Activated CD4-positive, alpha-beta memory T cell treated with anti-CD3 and anti-CD28 coated beads, Interleukin-2, amount 10 ng/mL, durations not matched to agents 7 days and 5 days (primary cell): ENCODE measurements at regions not wholly inside any gene's neighbourhood (a gene's known extent, or its start where the extent isn't known, plus 50 kb on each side); places are given as distances from the start of the nearest gene placed in this dataset.
"Not testable (repeated sequence)": the region's sequence is repeated elsewhere in the genome, so short reads cannot be mapped to it uniquely, and the experiment has no call there.

ENCODE experiments used
- CTCF ChIA-PET: fragments of 350-600 bp; sonication (Branson Sonifier 250); formaldehyde crosslinking; loops from one replicate; lab custom pipeline; 2021; ENCODE audit warnings: antibody characterized with exemption, inconsistent platforms; lab: Charles Lee
- POLR2A ChIA-PET: fragments of 350-600 bp; sonication (Branson Sonifier 250); formaldehyde crosslinking; loops from one replicate; lab custom pipeline; 2021; ENCODE audit warnings: antibody characterized with exemption; lab: Charles Lee
- DNase-seq: peaks from one replicate; pipeline ENCODE4 v3.0.0-alpha.2; 2020
- H3K27ac Mint-ChIP-seq: one replicate; pipeline ENCODE4 v1.8.0; 2021; ENCODE audit warnings: mild to moderate bottlenecking, mixed read lengths
- H3K27me3 Mint-ChIP-seq: one replicate; pipeline ENCODE4 v1.8.0; 2021; ENCODE audit warnings: mixed read lengths
- H3K36me3 Mint-ChIP-seq: one replicate; pipeline ENCODE4 v1.8.0; 2021; ENCODE audit warnings: low read depth, mixed read lengths
- H3K4me1 Mint-ChIP-seq: one replicate; pipeline ENCODE4 v1.8.0; 2021; ENCODE audit warnings: mixed read lengths
- H3K4me3 Mint-ChIP-seq: one replicate; pipeline ENCODE4 v1.8.0; 2021; ENCODE audit warnings: mild to moderate bottlenecking, mixed read lengths
- H3K9me3 Mint-ChIP-seq: one replicate; pipeline ENCODE4 v1.8.0; 2021; ENCODE audit warnings: mixed read lengths

GRCh38 chr6:21342501-21342900 is 251.1 kb upstream of the SOX4 start:
- ChIA-PET CTCF (no interaction called here), POLR2A (no interaction called here)
- H3K27me3 Mint-ChIP-seq, result peaks cover 7% of the 10 kb centered on the region
- H3K4me1 Mint-ChIP-seq, result no peaks in the 10 kb centered on the region
- no peak overlapping the region for H3K4me3 Mint-ChIP-seq
- no peak for DNase-seq
- H3K36me3 Mint-ChIP-seq, result no peaks in the 10 kb centered on the region
- no peak overlapping the region for H3K27ac Mint-ChIP-seq
- H3K9me3 Mint-ChIP-seq, result peaks cover 3% of the 10 kb centered on the region

GRCh38 chr6:21345704-21346103 is 247.8 kb upstream of the SOX4 start:
- H3K27ac Mint-ChIP-seq, H3K9me3 Mint-ChIP-seq, H3K4me1 Mint-ChIP-seq, POLR2A ChIA-PET, CTCF ChIA-PET, DNase-seq, H3K4me3 Mint-ChIP-seq, H3K36me3 Mint-ChIP-seq, H3K27me3 Mint-ChIP-seq: not testable (repeated sequence)

- no peak overlapping the region for H3K27ac Mint-ChIP-seq
- H3K36me3 Mint-ChIP-seq, result no peaks in the 10 kb centered on the region
- no peak for DNase-seq
- peaks cover 3% of the 10 kb centered on the region for H3K9me3 Mint-ChIP-seq
- no peak overlapping the region for H3K4me3 Mint-ChIP-seq
- H3K4me1 Mint-ChIP-seq, result no peaks in the 10 kb centered on the region
- CTCF ChIA-PET, result no interaction called here
- H3K27me3 Mint-ChIP-seq, result peaks cover 2% of the 10 kb centered on the region
- POLR2A ChIA-PET, result no interaction called here
Observed at GRCh38 chr6:21348146-21348503, 245.4 kb upstream of the SOX4 start.

DNA sequence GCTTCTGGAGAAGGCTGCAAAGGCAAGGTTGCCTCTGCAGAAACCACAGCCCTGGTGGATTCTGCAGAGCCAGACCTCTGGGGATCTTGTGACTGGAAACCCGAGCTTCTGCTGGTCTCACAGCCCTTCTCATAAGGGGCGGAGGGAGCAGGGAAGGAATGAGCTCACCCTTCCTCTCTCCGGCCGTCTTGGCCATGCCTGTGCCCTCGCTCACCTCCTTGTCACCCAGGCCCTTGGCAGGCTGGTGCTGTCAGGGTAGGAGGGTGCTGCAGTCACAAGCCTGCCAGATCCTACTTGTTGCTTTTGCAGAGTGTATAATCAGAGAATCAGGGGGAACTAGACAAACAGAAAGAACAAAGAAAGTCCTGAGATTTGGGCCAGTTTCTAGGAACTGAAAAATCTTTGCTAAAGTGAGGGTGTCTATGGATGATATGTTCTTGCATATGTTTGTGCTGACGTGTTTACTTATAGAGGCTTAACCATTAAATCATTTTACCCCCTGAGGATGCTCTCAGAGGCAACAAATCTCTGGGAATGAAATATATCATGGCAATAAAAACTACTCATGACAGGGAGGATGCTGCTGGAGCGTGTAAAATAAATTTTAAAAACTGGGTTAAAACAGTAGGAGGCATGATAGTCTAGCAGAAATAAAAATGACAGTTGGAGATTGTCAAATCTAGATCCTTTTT is 244.9 kb upstream of the SOX4 start:
- Mint-ChIP-seq H3K9me3 (peaks cover 3% of the 10 kb centered on the region), H3K27me3 (peaks cover 2% of the 10 kb centered on the region), H3K27ac (no peak overlapping the region), H3K4me3 (no peak overlapping the region), H3K36me3 (no peaks in the 10 kb centered on the region), H3K4me1 (no peaks in the 10 kb centered on the region)
- POLR2A ChIA-PET, result no interaction called here
- no peak for DNase-seq
- CTCF ChIA-PET, result no interaction called here

- CTCF ChIA-PET, result interaction anchor here (0.6 kb wide), 1 partner anchor 239 kb away, joined by 6 read pairs; no protein-coding TSS in a partner anchor
- no peak overlapping the region for H3K27ac Mint-ChIP-seq
- H3K36me3 Mint-ChIP-seq, result no peaks in the 10 kb centered on the region
- H3K4me1 Mint-ChIP-seq, result no peaks in the 10 kb centered on the region
- H3K27me3 Mint-ChIP-seq, result peaks cover 2% of the 10 kb centered on the region
- no peak overlapping the region for H3K4me3 Mint-ChIP-seq
- POLR2A ChIA-PET, result no interaction called here
- DNase-seq, result no peak
- H3K9me3 Mint-ChIP-seq, result peaks cover 3% of the 10 kb centered on the region
Observed at GRCh38 chr6:21349834-21350233, 243.7 kb upstream of the SOX4 start.

- Mint-ChIP-seq H3K9me3 (no peaks in the 10 kb centered on the region), H3K36me3 (no peaks in the 10 kb centered on the region), H3K27me3 (no peaks in the 10 kb centered on the region), H3K4me3 (no peak overlapping the region), H3K4me1 (no peaks in the 10 kb centered on the region), H3K27ac (no peak overlapping the region)
- ChIA-PET POLR2A (no interaction called here), CTCF (no interaction called here)
- DNase-seq, result no peak
Observed at GRCh38 chr6:21350926-21351325, 242.6 kb upstream of the SOX4 start.

DNA sequence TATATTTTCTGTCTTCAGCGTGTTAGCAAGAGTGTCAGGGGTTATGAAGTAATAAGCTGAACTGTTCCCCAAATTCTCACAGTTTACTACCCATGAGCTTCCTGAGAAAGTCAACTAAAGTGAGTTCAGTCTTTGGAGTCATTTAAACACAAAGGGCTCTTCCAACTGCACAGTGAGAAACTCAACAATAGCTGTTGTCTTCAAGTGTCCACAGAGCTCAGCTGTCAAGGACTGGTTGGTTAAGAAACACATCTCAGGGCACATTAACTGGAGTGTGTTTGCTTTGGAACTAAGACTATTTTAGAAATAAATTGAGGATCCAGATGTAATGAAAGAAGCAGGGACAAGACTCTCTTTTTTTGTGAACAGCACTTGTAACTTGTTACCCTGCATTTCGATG is 241.4 kb upstream of the SOX4 start:
- H3K4me1 Mint-ChIP-seq, result no peaks in the 10 kb centered on the region
- H3K36me3 Mint-ChIP-seq, result no peaks in the 10 kb centered on the region
- ChIA-PET CTCF (interaction anchor here (0.6 kb wide), 1 partner anchor 55 kb away, joined by 5 read pairs; no protein-coding TSS in a partner anchor), POLR2A (no interaction called here)
- H3K27me3 Mint-ChIP-seq, result no peaks in the 10 kb centered on the region
- DNase-seq, result no peak
- no peaks in the 10 kb centered on the region for H3K9me3 Mint-ChIP-seq
- H3K4me3 Mint-ChIP-seq, result no peak overlapping the region
- no peak overlapping the region for H3K27ac Mint-ChIP-seq

DNA sequence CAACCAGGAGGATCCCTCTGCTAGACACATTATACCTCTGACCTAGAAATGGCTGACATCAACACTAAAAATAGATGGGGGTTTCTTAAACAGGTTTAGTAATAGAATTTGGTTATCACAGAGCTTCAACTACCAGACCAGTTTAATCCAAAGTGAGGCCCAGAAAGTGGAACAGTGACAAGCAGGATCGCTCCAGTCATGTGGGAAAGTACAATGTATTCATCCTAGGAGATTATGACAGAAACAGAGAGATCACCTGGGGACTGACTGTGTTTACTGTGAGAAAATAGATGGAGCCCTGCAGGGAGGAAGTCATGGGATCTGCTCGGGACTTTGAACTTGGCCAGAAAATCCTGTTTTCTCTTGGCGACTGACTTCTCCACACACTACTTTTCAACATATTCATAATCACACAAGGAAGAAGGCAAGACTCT is 238.7 kb upstream of the SOX4 start:
- ChIA-PET CTCF (no interaction called here), POLR2A (no interaction called here)
- no peaks in the 10 kb centered on the region for H3K36me3 Mint-ChIP-seq
- no peak overlapping the region for H3K4me3 Mint-ChIP-seq
- no peaks in the 10 kb centered on the region for H3K4me1 Mint-ChIP-seq
- H3K27me3 Mint-ChIP-seq, result no peaks in the 10 kb centered on the region
- H3K9me3 Mint-ChIP-seq, result no peaks in the 10 kb centered on the region
- DNase-seq, result no peak
- no peak overlapping the region for H3K27ac Mint-ChIP-seq

DNA sequence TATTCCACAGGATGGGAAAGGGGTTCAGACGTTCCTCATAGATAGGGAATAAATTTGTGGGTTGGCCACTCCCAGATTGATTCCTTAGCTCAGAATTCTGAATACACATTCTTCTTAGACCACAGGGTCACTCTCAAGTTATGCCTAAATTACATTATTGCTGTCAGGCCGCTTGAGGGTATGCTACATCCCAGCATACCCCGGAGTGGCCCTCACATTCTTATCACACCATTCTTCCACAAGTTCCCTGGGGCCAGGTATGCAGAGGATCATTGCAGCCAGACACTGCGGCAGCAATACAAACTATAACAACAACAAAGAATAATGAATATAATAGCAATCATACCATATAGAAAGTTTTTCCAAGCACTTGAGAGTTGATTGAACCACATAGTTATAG is 237.9 kb upstream of the SOX4 start:
- no peak for DNase-seq
- Mint-ChIP-seq H3K27ac (no peak overlapping the region), H3K27me3 (no peaks in the 10 kb centered on the region), H3K4me1 (no peaks in the 10 kb centered on the region), H3K36me3 (no peaks in the 10 kb centered on the region), H3K4me3 (no peak overlapping the region), H3K9me3 (no peaks in the 10 kb centered on the region)
- POLR2A ChIA-PET, result no interaction called here
- CTCF ChIA-PET, result no interaction called here

DNA sequence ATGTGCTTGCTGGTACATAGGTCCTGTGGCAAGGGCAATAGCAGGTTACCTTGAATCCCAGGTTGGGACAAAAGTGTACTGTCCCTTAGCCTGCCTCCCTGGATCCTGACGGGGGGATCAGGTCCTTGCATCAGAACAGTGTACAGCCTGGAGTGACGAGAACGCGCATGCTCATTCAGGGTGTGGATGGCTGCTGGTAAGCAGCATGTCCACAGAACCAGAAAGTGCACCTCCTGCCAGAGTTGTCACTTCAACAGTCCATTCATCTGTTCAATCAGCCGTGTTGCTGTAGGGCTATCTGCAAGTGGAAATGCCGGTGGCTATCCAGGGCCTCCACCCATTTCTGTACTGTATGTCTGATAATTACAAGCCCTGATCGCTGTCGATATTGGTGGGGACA is 236.3 kb upstream of the SOX4 start:
- DNase-seq, result no peak
- H3K4me3 Mint-ChIP-seq, result no peak overlapping the region
- no peaks in the 10 kb centered on the region for H3K9me3 Mint-ChIP-seq
- H3K27ac Mint-ChIP-seq, result no peak overlapping the region
- H3K36me3 Mint-ChIP-seq, result no peaks in the 10 kb centered on the region
- no peaks in the 10 kb centered on the region for H3K4me1 Mint-ChIP-seq
- CTCF ChIA-PET, result no interaction called here
- POLR2A ChIA-PET, result no interaction called here
- no peaks in the 10 kb centered on the region for H3K27me3 Mint-ChIP-seq

- Mint-ChIP-seq H3K9me3 (no peaks in the 10 kb centered on the region), H3K27ac (no peak overlapping the region), H3K4me3 (no peak overlapping the region), H3K4me1 (no peaks in the 10 kb centered on the region), H3K36me3 (no peaks in the 10 kb centered on the region), H3K27me3 (no peaks in the 10 kb centered on the region)
- no peak for DNase-seq
- ChIA-PET POLR2A (no interaction called here), CTCF (no interaction called here)
Observed at GRCh38 chr6:21359926-21360325, 233.6 kb upstream of the SOX4 start.

- CTCF ChIA-PET, result no interaction called here
- H3K9me3 Mint-ChIP-seq, result no peaks in the 10 kb centered on the region
- no peak for DNase-seq
- POLR2A ChIA-PET, result no interaction called here
- no peaks in the 10 kb centered on the region for H3K36me3 Mint-ChIP-seq
- no peaks in the 10 kb centered on the region for H3K4me1 Mint-ChIP-seq
- no peak overlapping the region for H3K27ac Mint-ChIP-seq
- no peak overlapping the region for H3K4me3 Mint-ChIP-seq
- H3K27me3 Mint-ChIP-seq, result no peaks in the 10 kb centered on the region
Observed at GRCh38 chr6:21360336-21360735, 233.2 kb upstream of the SOX4 start.

GRCh38 chr6:21367148-21367547 is 226.4 kb upstream of the SOX4 start:
- Mint-ChIP-seq H3K4me3 (no peak overlapping the region), H3K9me3 (no peaks in the 10 kb centered on the region), H3K27me3 (peaks cover 2% of the 10 kb centered on the region), H3K36me3 (no peaks in the 10 kb centered on the region), H3K27ac (no peak overlapping the region), H3K4me1 (no peaks in the 10 kb centered on the region)
- CTCF ChIA-PET, result no interaction called here
- POLR2A ChIA-PET, result no interaction called here
- no peak for DNase-seq

GRCh38 chr6:21367649-21368154 is 225.8 kb upstream of the SOX4 start:
- no peaks in the 10 kb centered on the region for H3K4me1 Mint-ChIP-seq
- no peaks in the 10 kb centered on the region for H3K9me3 Mint-ChIP-seq
- no peak overlapping the region for H3K4me3 Mint-ChIP-seq
- ChIA-PET POLR2A (no interaction called here), CTCF (no interaction called here)
- peaks cover 2% of the 10 kb centered on the region for H3K27me3 Mint-ChIP-seq
- no peaks in the 10 kb centered on the region for H3K36me3 Mint-ChIP-seq
- H3K27ac Mint-ChIP-seq, result no peak overlapping the region
- DNase-seq, result no peak
